Panc1 (cell line): ENCODE measurements at regions not wholly inside any gene's neighbourhood (a gene's known extent, or its start where the extent isn't known, plus 50 kb on each side); places are given as distances from the start of the nearest gene placed in this dataset.

Source experiments
- ATAC-seq: fragments of 200-7000 bp; cut with Tn5 transposase; 2 replicates; pipeline ENCODE4 v1.9.1; 2020; ENCODE audit warnings: mild to moderate bottlenecking, moderate library complexity
- BruUV-seq: library from RNA; stranded (reverse); fragments of 400-500 nt; replicated peaks from 2 replicates; lab custom pipeline; 2021; lab: Mats Ljungman, UMichigan
- CTCF ChIA-PET: fragments of 300-600 bp; sonication (Branson Sonifier 250); formaldehyde crosslinking; loops from one replicate; lab custom pipeline; 2022; ENCODE audit warnings: antibody characterized with exemption; lab: Charles Lee
- POLR2A ChIA-PET: fragments of 300-600 bp; sonication (Branson Sonifier 250); formaldehyde crosslinking; loops from one replicate; lab custom pipeline; 2022; ENCODE audit warnings: antibody characterized with exemption; lab: Charles Lee
- DNase-seq: peaks from one replicate; pipeline ENCODE4 v3.0.0-alpha.2; 2010; ENCODE audit warnings: low read depth, low spot score
- H3K27ac ChIP-seq: 2 replicates; pipeline ENCODE4 v1.5.1; 2011; ENCODE audit warnings: mild to moderate bottlenecking, low read length, inconsistent platforms
- H3K27me3 ChIP-seq: fragments of 200-500 bp; sonication (Bioruptor generic); 2 replicates; pipeline ENCODE4 v1.6.0; 2014; ENCODE audit warnings: low read length, inconsistent platforms; ENCODE audit not compliant: control insufficient read depth, insufficient read depth
- H3K36me3 ChIP-seq: fragments of 200-500 bp; sonication (Bioruptor generic); 2 replicates; pipeline ENCODE4 v1.5.1; 2014; ENCODE audit warnings: inconsistent platforms, mild to moderate bottlenecking, low read length, moderate library complexity; ENCODE audit not compliant: control insufficient read depth, insufficient read depth
- H3K4me1 ChIP-seq: 2 replicates; pipeline ENCODE4 v1.5.1; 2011; ENCODE audit warnings: inconsistent platforms, mild to moderate bottlenecking, low read length, moderate library complexity; ENCODE audit not compliant: control insufficient read depth, insufficient read depth
- H3K4me3 ChIP-seq, 2 experiments: 2 replicates each; pipeline ENCODE4 v1.5.1; 2011 to 2012; ENCODE audit warnings: low read depth in 2 of 2, low read length in 2 of 2, mild to moderate bottlenecking in 2 of 2, inconsistent platforms in 1 of 2, moderate library complexity in 1 of 2
- H3K9me3 ChIP-seq: fragments of 200-500 bp; sonication (Bioruptor generic); 2 replicates; pipeline ENCODE4 v1.5.1; 2014; ENCODE audit warnings: low read depth, mild to moderate bottlenecking, inconsistent platforms, low read length, moderate library complexity; ENCODE audit not compliant: control insufficient read depth, insufficient read depth
- POLR2AphosphoS5 ChIP-seq: IDR thresholded peaks from 2 replicates; pipeline ENCODE4 v1.6.1; 2012; ENCODE audit warnings: mild to moderate bottlenecking, low read depth, low read length, moderate library complexity
- SIN3A ChIP-seq: IDR thresholded peaks from 2 replicates; pipeline ENCODE4 v1.6.1; 2012; ENCODE audit warnings: low read depth, mild to moderate bottlenecking, low read length, moderate library complexity, borderline replicate concordance; ENCODE audit not compliant: insufficient read depth
- TCF7L2 ChIP-seq: IDR thresholded peaks from 2 replicates; pipeline ENCODE4 v1.6.1; 2011; ENCODE audit warnings: mild to moderate bottlenecking, low read depth, low read length, inconsistent platforms
- in situ Hi-C: cut with HindIII; loops from 2 replicates; pipeline ENCODE4 v1.10.0; 2016; ENCODE audit warnings: low sequenced_read_pairs, low pct_unique_long_range_greater_than_20kb
- intact Hi-C: fragments of 100-400 bp; cut with micrococcal nuclease; formaldehyde crosslinking; loops from one replicate; pipeline ENCODE4 v1.10.0; 2022; ENCODE audit not compliant: unreplicated experiment
- TF ChIP-seq, protein P1 (sequence below), 2 experiments: IDR thresholded peaks; 2 replicates each; pipeline ENCODE4 v1.6.1; 2011 to 2012; ENCODE audit warnings: low read depth in 2 of 2, control low read depth in 1 of 2, low read length in 1 of 2, mild to moderate bottlenecking in 1 of 2, moderate library complexity in 1 of 2; ENCODE audit not compliant: insufficient read depth in 1 of 2
- TF ChIP-seq, protein P2 (sequence below): fragments of 450-650 bp; IDR thresholded peaks from 2 replicates; pipeline ENCODE4 v1.5.1; 2017; ENCODE audit warnings: mild to moderate bottlenecking

DNA sequence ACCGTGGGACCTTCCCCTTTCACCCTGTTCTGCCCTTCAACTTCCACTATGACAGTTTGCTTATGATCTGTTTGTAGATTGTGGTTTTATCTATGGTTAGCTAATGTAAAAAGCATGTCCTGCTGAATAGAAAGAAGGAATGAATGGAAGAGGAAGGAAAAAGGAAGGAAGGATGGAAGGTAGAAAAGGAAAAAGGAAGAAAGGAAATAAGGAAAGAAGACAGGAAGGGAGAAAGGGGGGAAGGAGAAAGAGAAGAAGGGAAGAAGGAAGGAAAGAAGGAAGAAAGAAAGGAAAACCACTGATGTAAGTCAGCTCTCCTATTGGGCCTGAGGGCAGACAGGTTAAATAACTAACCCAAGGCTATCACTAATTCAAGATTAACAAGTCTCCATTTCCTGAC is 319.1 kb upstream of the KLF3 start:
- intact Hi-C loops (no loop called here), in situ Hi-C loops (no loop called here)
- ATAC-seq (no peak), DNase-seq (no peak)
- H3K27me3 ChIP-seq = no peaks in the 10 kb centered on the region; the same call in 1 of the 2 replicates
- TF ChIP-seq SIN3A (no peak), POLR2AphosphoS5 (no peak), TCF7L2 (no peak)
- TF ChIP-seq, protein P1, sequence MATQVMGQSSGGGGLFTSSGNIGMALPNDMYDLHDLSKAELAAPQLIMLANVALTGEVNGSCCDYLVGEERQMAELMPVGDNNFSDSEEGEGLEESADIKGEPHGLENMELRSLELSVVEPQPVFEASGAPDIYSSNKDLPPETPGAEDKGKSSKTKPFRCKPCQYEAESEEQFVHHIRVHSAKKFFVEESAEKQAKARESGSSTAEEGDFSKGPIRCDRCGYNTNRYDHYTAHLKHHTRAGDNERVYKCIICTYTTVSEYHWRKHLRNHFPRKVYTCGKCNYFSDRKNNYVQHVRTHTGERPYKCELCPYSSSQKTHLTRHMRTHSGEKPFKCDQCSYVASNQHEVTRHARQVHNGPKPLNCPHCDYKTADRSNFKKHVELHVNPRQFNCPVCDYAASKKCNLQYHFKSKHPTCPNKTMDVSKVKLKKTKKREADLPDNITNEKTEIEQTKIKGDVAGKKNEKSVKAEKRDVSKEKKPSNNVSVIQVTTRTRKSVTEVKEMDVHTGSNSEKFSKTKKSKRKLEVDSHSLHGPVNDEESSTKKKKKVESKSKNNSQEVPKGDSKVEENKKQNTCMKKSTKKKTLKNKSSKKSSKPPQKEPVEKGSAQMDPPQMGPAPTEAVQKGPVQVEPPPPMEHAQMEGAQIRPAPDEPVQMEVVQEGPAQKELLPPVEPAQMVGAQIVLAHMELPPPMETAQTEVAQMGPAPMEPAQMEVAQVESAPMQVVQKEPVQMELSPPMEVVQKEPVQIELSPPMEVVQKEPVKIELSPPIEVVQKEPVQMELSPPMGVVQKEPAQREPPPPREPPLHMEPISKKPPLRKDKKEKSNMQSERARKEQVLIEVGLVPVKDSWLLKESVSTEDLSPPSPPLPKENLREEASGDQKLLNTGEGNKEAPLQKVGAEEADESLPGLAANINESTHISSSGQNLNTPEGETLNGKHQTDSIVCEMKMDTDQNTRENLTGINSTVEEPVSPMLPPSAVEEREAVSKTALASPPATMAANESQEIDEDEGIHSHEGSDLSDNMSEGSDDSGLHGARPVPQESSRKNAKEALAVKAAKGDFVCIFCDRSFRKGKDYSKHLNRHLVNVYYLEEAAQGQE (IDR thresholded peaks at IDR 0.05; ENCODE audit: insufficient read depth in 1 of 2, low read depth in 2 of 2, low read length in 1 of 2) = no peak
- TF ChIP-seq, protein P2, sequence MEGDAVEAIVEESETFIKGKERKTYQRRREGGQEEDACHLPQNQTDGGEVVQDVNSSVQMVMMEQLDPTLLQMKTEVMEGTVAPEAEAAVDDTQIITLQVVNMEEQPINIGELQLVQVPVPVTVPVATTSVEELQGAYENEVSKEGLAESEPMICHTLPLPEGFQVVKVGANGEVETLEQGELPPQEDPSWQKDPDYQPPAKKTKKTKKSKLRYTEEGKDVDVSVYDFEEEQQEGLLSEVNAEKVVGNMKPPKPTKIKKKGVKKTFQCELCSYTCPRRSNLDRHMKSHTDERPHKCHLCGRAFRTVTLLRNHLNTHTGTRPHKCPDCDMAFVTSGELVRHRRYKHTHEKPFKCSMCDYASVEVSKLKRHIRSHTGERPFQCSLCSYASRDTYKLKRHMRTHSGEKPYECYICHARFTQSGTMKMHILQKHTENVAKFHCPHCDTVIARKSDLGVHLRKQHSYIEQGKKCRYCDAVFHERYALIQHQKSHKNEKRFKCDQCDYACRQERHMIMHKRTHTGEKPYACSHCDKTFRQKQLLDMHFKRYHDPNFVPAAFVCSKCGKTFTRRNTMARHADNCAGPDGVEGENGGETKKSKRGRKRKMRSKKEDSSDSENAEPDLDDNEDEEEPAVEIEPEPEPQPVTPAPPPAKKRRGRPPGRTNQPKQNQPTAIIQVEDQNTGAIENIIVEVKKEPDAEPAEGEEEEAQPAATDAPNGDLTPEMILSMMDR = no peak
- H3K4me1 ChIP-seq = no peaks in the 10 kb centered on the region
- no TSS peak for BruUV-seq
- no peak overlapping the region for H3K27ac ChIP-seq
- no peaks in the 10 kb centered on the region for H3K36me3 ChIP-seq
- CTCF ChIA-PET = no interaction called here
- H3K4me3 ChIP-seq = no peak overlapping the region
- POLR2A ChIA-PET = no interaction called here
- no peaks in the 10 kb centered on the region for H3K9me3 ChIP-seq

DNA sequence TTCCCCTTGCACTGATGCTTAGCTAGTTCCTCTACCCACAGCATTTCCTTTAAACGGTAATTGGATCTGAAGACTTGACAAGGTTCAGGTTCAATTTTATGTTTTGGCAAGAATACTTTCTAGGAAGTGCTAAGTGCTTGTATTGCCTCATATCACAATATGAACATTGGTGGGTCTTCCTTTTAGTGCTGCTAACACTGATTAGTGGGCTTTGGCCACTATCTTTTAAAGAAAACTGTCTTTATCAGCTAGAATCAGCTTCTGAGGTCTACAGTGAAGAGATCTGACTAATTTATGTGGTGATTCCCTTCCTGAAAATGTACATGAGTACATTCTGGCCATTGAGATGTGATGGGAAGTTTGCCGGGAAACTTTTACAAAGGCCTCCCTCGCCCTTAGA is 316.7 kb upstream of the KLF3 start:
- no peak overlapping the region for H3K4me3 ChIP-seq
- no peak for ATAC-seq
- no peak overlapping the region for H3K27ac ChIP-seq
- H3K27me3 ChIP-seq = no peaks in the 10 kb centered on the region
- intact Hi-C loops (no loop called here), in situ Hi-C loops (no loop called here)
- H3K9me3 ChIP-seq = no peaks in the 10 kb centered on the region
- no peaks in the 10 kb centered on the region for H3K4me1 ChIP-seq
- TF ChIP-seq SIN3A = no peak
- TF ChIP-seq TCF7L2 = no peak
- TF ChIP-seq, protein P1 (IDR thresholded peaks at IDR 0.05; ENCODE audit: insufficient read depth in 1 of 2, low read depth in 2 of 2, low read length in 1 of 2) = no peak
- TF ChIP-seq POLR2AphosphoS5 = no peak
- TF ChIP-seq, protein P2 = no peak
- DNase-seq = no peak
- no peaks in the 10 kb centered on the region for H3K36me3 ChIP-seq
- no TSS peak for BruUV-seq
- POLR2A ChIA-PET = no interaction called here
- CTCF ChIA-PET = no interaction called here
